CD14-positive monocyte (primary cell): ENCODE measurements at regions not wholly inside any gene's neighbourhood (a gene's known extent, or its start where the extent isn't known, plus 50 kb on each side); places are given as distances from the start of the nearest gene placed in this dataset.

Experiments
- DNase-seq, 3 donors: peaks; one replicate each; pipeline ENCODE4 v3.0.0-alpha.2; 2011 to 2022
- H2AFZ ChIP-seq: 2 replicates; pipeline ENCODE4 v1.6.0; 2012; ENCODE audit warnings: mild to moderate bottlenecking, low read depth, low read length, inconsistent platforms; ENCODE audit not compliant: insufficient read depth, poor library complexity, severe bottlenecking
- H3K27ac ChIP-seq, 2 donors: 1 replicate in 1 of 2; 2 replicates in 1 of 2; pipeline ENCODE4 v1.5.1; 2012 to 2013; ENCODE audit warnings: low read length in 2 of 2, control low read depth in 1 of 2, inconsistent platforms in 1 of 2, low read depth in 1 of 2, mild to moderate bottlenecking in 1 of 2
- H3K27me3 ChIP-seq, 2 donors: one replicate each; pipeline versions ENCODE4 v1.6.0 to v1.6.1; 2011 to 2013; ENCODE audit warnings: low read length in 2 of 2; ENCODE audit not compliant: control insufficient read depth in 2 of 2, insufficient read depth in 2 of 2
- H3K36me3 ChIP-seq, 2 donors: replicated peaks in 1 of 2; 1 replicate in 1 of 2; 2 replicates in 1 of 2; pipeline versions ENCODE4 v1.5.1 to v1.6.1; 2012 to 2013; ENCODE audit warnings: low read length in 2 of 2, control low read depth in 1 of 2, inconsistent platforms in 1 of 2, mild to moderate bottlenecking in 1 of 2; ENCODE audit not compliant: insufficient read depth in 2 of 2, control insufficient read depth in 1 of 2
- H3K4me1 ChIP-seq, 2 donors: 1 replicate in 1 of 2; 2 replicates in 1 of 2; pipeline versions ENCODE4 v1.5.1 to v1.6.1; 2012 to 2013; ENCODE audit warnings: low read length in 2 of 2, control low read depth in 1 of 2, inconsistent platforms in 1 of 2, mild to moderate bottlenecking in 1 of 2, moderate library complexity in 1 of 2; ENCODE audit not compliant: insufficient read depth in 2 of 2, control insufficient read depth in 1 of 2
- H3K4me2 ChIP-seq: replicated peaks from 2 replicates; pipeline ENCODE3; 2012; ENCODE audit warnings: low read length, moderate library complexity, mild to moderate bottlenecking; ENCODE audit not compliant: poor library complexity, severe bottlenecking; ENCODE audit errors: extremely low read depth
- H3K4me3 ChIP-seq, 3 experiments: fragments of 200-600 bp in 1 of 3; sonication (generic) in 1 of 3; replicated peaks in 1 of 3; 1 replicate in 2 of 3; 2 replicates in 1 of 3; pipeline ENCODE4 v1.5.1; 2011 to 2013; ENCODE audit warnings: low read length in 3 of 3, mild to moderate bottlenecking in 3 of 3, control low read depth in 2 of 3, low read depth in 2 of 3, inconsistent platforms in 1 of 3, moderate library complexity in 1 of 3
- H3K79me2 ChIP-seq: 2 replicates; pipeline ENCODE4 v1.6.0; 2012; ENCODE audit warnings: mild to moderate bottlenecking, control low read depth, inconsistent platforms, low read length, moderate library complexity; ENCODE audit not compliant: insufficient read depth
- H3K9ac ChIP-seq: 2 replicates; pipeline ENCODE4 v1.6.0; 2017; ENCODE audit warnings: low read length, mild to moderate bottlenecking; ENCODE audit not compliant: insufficient read depth, poor library complexity, severe bottlenecking
- H3K9me3 ChIP-seq, 2 donors: replicated peaks in 1 of 2; 1 replicate in 1 of 2; 2 replicates in 1 of 2; pipeline versions ENCODE4 v1.5.1 to v1.6.1; 2012 to 2013; ENCODE audit warnings: low read length in 2 of 2, control low read depth in 1 of 2; ENCODE audit not compliant: control insufficient read depth in 1 of 2, insufficient read depth in 1 of 2
- H4K20me1 ChIP-seq: 2 replicates; pipeline ENCODE4 v1.6.0; 2012; ENCODE audit warnings: mild to moderate bottlenecking, low read length, control low read depth, moderate library complexity; ENCODE audit not compliant: insufficient read depth
- H3K27ac Mint-ChIP-seq, 7 donors: one replicate each; pipeline ENCODE4 v1.8.0; 2020; ENCODE audit warnings: mild to moderate bottlenecking in 7 of 7, mixed read lengths in 7 of 7, moderate library complexity in 6 of 7, inconsistent platforms in 2 of 7
- H3K27me3 Mint-ChIP-seq, 3 donors: one replicate each; pipeline ENCODE4 v1.8.0; 2021 to 2022; ENCODE audit warnings: low read depth in 3 of 3, mild to moderate bottlenecking in 3 of 3, mixed read lengths in 3 of 3, moderate library complexity in 3 of 3, inconsistent platforms in 1 of 3
- H3K36me3 Mint-ChIP-seq, 2 donors: one replicate each; pipeline ENCODE4 v1.8.0; 2020; ENCODE audit warnings: mixed read lengths in 2 of 2, inconsistent platforms in 1 of 2, mild to moderate bottlenecking in 1 of 2
- H3K4me1 Mint-ChIP-seq: one replicate; pipeline ENCODE4 v1.8.0; 2020; ENCODE audit warnings: mild to moderate bottlenecking, mixed read lengths
- H3K4me3 Mint-ChIP-seq, 2 donors: one replicate each; pipeline ENCODE4 v1.8.0; 2020; ENCODE audit warnings: mild to moderate bottlenecking in 2 of 2, mixed read lengths in 2 of 2, moderate library complexity in 1 of 2
- H3K9me3 Mint-ChIP-seq, 7 donors: one replicate each; pipeline ENCODE4 v1.8.0; 2020 to 2022; ENCODE audit warnings: mixed read lengths in 7 of 7, mild to moderate bottlenecking in 6 of 7, moderate library complexity in 6 of 7, inconsistent platforms in 2 of 7
- CTCF ChIP-seq: fragments of 200-600 bp; IDR thresholded peaks from one replicate; pipeline ENCODE4 v1.8.0; 2022; ENCODE audit warnings: antibody characterized with exemption, mild to moderate bottlenecking
- WGBS: methylation state at CpG from one replicate; pipeline ENCODE4 v1.1.5; 2013; ENCODE audit warnings: missing lambda C conversion rate; ENCODE audit not compliant: insufficient coverage; 5-methylcytosine and 5-hydroxymethylcytosine counted together
- intact Hi-C, 2 donors: fragments of 100-400 bp; cut with micrococcal nuclease; formaldehyde crosslinking; loops; one replicate each; pipeline versions ENCODE4 v1.15.0 to v1.15.1; 2023

DNA sequence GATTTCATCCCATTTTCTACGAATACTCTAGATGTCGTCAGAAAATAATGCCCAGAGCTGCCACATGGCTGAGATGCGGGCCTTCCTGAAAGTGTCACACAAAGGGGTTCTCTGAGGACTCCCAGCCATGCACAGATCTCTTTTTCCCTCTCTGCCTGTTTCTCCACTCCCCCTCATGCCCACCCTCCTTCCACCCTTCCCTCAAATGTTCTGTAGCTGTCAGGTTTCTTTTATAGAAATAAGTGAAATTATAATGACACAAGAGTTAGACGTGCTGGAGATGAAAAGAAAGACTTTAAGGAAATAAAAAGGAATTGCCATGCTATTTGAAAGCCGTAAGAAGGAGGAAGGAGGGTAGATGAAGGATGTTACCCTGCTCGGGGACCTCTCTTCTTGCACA is 819.3 kb upstream of the CELF2 start:
- Mint-ChIP-seq H3K4me1 (no peaks in the 10 kb centered on the region), H3K36me3 (no peaks in the 10 kb centered on the region), H3K27me3 (peaks cover 0 to 1% (median 0%) of the 10 kb centered on the region in 3 donors), H3K9me3 (peaks cover 0 to 7% (median under 1%) of the 10 kb centered on the region in 7 donors), H3K27ac (no peak overlapping the region), H3K4me3 (no peak overlapping the region)
- no peak for DNase-seq
- H3K4me3 ChIP-seq, result no peak overlapping the region
- H3K36me3 ChIP-seq, result no peaks in the 10 kb centered on the region
- H2AFZ ChIP-seq, result no peak overlapping the region
- intact Hi-C loops, result no loop called here
- H3K4me1 ChIP-seq, result no peaks in the 10 kb centered on the region
- H3K79me2 ChIP-seq, result no peaks in the 10 kb centered on the region
- H3K9ac ChIP-seq, result no peak overlapping the region
- H4K20me1 ChIP-seq, result no peaks in the 10 kb centered on the region
- H3K27me3 ChIP-seq, result no peaks in the 10 kb centered on the region
- 95% methylated on average over 3 of the region's 6 CpGs for WGBS
- no peak overlapping the region for H3K4me2 ChIP-seq
- no peak for TF ChIP-seq CTCF
- H3K27ac ChIP-seq, result no peak overlapping the region
- peaks cover 0 to 4% of the 10 kb centered on the region in 2 donors for H3K9me3 ChIP-seq

- Histone ChIP-seq H3K36me3 (no peaks in the 10 kb centered on the region), H3K27me3 (no peaks in the 10 kb centered on the region), H3K9me3 (peaks cover 0 to 16% of the 10 kb centered on the region in 2 donors), H3K4me2 (no peak overlapping the region), H3K9ac (no peak overlapping the region), H3K27ac (no peak overlapping the region), H4K20me1 (no peaks in the 10 kb centered on the region), H3K79me2 (no peaks in the 10 kb centered on the region), H2AFZ (no peak overlapping the region), H3K4me1 (no peaks in the 10 kb centered on the region), H3K4me3 (no peak overlapping the region)
- peaks cover 0 to 1% (median 0%) of the 10 kb centered on the region in 3 donors for H3K27me3 Mint-ChIP-seq
- H3K27ac Mint-ChIP-seq, result no peak overlapping the region
- H3K4me3 Mint-ChIP-seq, result no peak overlapping the region
- H3K36me3 Mint-ChIP-seq, result no peaks in the 10 kb centered on the region
- TF ChIP-seq CTCF, result no peak
- intact Hi-C loops, result no loop called here
- no peaks in the 10 kb centered on the region for H3K4me1 Mint-ChIP-seq
- no peak for DNase-seq
- WGBS, result no CpG with 5 or more reads among the region's 2 CpGs
- H3K9me3 Mint-ChIP-seq, result peaks cover 0 to 15% (median 5%) of the 10 kb centered on the region in 7 donors
These were observed 813.3 kb upstream of the CELF2 start for GRCh38 chr10:10204415-10204814.
